C4-2B (cell line): ENCODE measurements at regions not wholly inside any gene's neighbourhood (a gene's known extent, or its start where the extent isn't known, plus 50 kb on each side); places are given as distances from the start of the nearest gene placed in this dataset.

Experiments
- H3K27ac ChIP-seq: fragments of 450-650 bp; 2 replicates; pipeline ENCODE4 v1.5.1; 2017
- ZFX ChIP-seq: fragments of 450-650 bp; IDR thresholded peaks from 2 replicates; pipeline ENCODE4 v1.6.1; 2017
- TF ChIP-seq, protein P1 (sequence below): fragments of 450-650 bp; conservative IDR thresholded peaks from 2 replicates; pipeline ENCODE4 v1.5.1; 2017; ENCODE audit warnings: mild to moderate bottlenecking

DNA sequence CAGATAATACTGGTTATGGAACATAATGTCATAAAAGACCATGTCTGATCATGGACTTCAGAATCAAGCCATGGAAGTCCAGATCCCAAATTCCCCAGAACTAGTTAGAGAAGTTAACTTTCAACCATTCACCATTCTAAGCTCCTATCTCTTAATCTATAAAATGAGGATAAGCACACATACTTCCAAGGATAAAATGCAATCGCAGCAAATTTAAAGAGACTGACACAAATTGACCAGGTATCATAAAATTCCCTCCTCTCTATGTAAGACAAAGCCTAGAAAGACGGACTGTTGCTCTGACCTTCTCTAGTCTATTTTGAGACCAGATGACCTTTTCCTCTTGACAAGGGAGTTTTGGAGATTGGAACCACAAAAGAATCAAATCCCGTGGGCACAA lies 426.7 kb downstream of the PLPP3 start:
- no peak overlapping the region for H3K27ac ChIP-seq
- TF ChIP-seq ZFX = no peak
- TF ChIP-seq, protein P1, sequence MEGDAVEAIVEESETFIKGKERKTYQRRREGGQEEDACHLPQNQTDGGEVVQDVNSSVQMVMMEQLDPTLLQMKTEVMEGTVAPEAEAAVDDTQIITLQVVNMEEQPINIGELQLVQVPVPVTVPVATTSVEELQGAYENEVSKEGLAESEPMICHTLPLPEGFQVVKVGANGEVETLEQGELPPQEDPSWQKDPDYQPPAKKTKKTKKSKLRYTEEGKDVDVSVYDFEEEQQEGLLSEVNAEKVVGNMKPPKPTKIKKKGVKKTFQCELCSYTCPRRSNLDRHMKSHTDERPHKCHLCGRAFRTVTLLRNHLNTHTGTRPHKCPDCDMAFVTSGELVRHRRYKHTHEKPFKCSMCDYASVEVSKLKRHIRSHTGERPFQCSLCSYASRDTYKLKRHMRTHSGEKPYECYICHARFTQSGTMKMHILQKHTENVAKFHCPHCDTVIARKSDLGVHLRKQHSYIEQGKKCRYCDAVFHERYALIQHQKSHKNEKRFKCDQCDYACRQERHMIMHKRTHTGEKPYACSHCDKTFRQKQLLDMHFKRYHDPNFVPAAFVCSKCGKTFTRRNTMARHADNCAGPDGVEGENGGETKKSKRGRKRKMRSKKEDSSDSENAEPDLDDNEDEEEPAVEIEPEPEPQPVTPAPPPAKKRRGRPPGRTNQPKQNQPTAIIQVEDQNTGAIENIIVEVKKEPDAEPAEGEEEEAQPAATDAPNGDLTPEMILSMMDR = no peak

DNA sequence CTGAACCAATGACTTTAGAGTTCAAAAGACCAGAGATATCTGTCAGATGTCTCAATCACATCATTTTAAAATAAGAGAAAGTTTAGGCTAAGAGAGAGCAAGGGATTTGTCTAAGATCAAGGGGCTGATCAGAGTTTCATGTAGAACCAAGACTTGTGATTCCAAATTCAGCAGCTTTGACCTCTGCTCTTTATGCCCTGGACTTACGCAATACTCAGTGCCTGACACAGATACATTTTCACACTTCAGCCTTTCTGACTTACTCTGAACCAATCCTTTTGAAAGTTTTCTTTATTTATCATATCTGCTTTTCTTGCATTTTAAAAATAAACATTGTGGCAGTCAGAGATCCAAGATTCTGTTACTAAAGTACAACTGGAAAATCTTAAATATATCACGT lies 428.0 kb downstream of the PLPP3 start:
- no peak overlapping the region for H3K27ac ChIP-seq
- TF ChIP-seq, protein P1 = no peak
- TF ChIP-seq ZFX = no peak

DNA sequence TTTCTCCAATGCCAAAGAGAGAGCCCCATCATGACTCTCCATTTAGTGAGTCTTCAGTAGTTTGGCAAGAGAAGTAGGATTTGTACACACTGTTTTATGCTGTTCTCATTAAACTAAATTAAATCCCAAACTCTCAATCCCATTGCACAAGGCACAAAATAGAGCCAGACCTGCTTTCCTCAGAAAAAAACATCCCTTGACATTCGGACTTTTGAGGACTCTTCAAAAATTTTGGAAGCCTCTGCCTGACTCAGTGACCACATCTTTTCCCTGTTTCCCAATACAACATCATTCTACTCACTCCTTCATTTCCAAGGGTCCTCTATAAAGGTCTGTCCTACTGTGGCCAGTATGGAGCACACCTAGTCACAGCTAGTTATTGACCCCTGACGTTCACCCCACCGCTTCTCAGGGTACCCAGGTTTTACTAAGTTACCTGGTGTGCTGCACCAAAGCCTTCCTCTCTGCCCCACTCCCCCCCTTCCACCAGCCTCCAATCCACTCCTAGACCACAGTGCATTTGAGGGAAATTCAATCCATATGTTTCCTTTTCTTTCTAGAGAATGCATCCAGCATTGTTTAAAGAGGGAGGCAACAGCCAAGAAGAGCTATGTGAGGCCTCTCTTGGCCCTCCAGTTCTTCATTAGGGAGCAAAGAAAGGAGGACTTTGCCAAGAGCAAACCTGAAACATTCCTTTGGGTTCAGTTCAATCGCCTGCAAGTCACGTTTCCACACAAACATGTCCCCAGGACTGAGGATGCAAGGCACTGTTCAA lies 428.7 kb downstream of the PLPP3 start:
- no peak overlapping the region for H3K27ac ChIP-seq
- TF ChIP-seq, protein P1 = no peak
- TF ChIP-seq ZFX = no peak

DNA sequence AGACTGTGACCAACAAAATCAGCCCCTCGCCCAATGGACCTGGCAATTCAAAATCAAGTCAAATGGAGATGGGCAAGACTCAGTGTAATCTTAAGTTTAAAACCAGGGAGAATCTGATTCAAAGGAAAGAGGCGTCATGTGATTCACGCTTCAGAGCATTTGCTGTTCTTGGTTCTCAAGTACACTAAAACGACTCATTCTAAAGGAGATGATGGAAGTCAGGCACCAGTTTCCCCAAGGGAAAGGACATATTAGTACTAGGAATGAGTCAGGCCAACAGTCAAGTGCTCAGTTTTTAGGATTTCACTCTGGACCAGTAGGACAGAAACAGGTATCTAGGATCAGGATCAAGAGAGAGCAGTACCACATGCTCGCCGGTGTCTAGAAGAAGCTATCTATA lies 429.6 kb downstream of the PLPP3 start:
- H3K27ac ChIP-seq = no peak overlapping the region
- TF ChIP-seq, protein P1 = no peak
- TF ChIP-seq ZFX = no peak

DNA sequence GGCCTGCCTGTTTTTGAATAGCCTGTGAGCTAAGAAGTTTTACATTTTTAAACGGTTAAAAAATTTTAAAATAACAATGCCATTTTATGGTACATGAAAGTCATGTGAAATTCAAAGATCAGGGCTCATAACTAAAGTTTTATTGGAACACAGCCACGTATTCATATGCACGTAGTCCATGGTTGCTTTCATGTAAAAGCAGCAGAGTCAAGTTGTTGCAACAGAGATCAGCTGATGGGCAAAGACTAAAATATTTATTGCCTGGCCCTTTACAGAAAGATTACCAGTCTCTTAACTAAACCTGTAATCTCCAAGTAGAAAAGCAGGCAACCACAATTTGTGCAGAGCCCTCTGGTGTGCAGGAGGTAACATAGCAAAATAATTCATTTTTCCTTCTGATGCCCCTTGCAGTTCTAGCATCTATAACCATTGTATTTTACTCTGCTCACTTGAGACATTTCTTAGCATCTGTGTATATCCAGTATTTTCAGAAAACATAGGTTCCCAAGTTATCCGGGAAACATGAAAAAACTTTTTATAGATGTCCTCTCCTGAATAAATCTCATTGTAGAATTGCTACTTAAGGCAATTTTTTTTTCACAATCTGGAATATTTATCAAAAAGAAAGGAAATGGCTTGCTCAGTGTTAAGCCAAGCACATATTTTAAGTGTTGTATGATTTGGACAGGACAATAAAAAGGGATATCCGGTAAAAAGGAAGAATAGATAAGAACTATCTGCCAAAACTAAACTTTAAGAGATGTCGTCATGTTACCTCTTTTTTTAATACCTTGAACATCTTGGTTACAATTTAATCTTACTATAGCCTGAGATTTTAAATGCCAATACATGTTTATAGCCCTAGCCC lies 430.8 kb downstream of the PLPP3 start:
- no peak overlapping the region for H3K27ac ChIP-seq
- TF ChIP-seq ZFX = no peak
- TF ChIP-seq, protein P1 = peak; percentile 47

DNA sequence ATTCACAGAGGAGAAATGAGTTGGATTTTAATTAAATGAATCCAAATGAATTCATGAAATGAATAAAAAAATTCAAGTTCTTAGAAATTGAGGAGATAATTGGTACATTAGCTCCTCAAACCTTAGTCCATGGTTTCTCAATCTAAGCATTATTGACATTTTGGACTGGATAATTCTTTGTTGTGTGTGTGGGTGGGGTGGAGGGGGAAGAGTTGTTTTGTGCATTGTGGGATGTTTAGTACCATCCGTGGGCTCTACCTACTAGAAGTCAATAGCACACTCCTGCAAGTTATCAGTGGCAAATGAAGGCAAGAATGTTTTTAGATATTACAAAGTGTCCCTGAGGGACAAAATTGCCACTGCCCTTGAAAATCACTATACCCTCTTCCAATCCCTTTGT lies 431.9 kb downstream of the PLPP3 start:
- H3K27ac ChIP-seq = no peak overlapping the region

More for the DNA sequence above, 431.9 kb downstream of the PLPP3 start:
- TF ChIP-seq, protein P1 = no peak
- no peak for TF ChIP-seq ZFX
